IMR-90 (cell line): ENCODE measurements at regions not wholly inside any gene's neighbourhood (a gene's known extent, or its start where the extent isn't known, plus 50 kb on each side); places are given as distances from the start of the nearest gene placed in this dataset.

Experiments
- ATAC-seq: fragments of 200-7000 bp; cut with Tn5 transposase; 2 replicates; pipeline ENCODE4 v1.9.1; 2020; ENCODE audit warnings: low read depth, mild to moderate bottlenecking, moderate library complexity
- BruUV-seq: library from RNA; stranded (reverse); fragments of 400-500 nt; replicated peaks from 2 replicates; lab custom pipeline; 2021; lab: Mats Ljungman, UMichigan
- CTCF ChIA-PET: fragments of 300-600 bp; formaldehyde crosslinking; extraction: SDS; loops from one replicate; lab custom pipeline; 2021; ENCODE audit warnings: antibody characterized with exemption; lab: Yijun Ruan, JAX
- POLR2A ChIA-PET: fragments of 300-600 bp; sonication (Branson Sonifier 250); formaldehyde crosslinking; loops from one replicate; lab custom pipeline; 2022; ENCODE audit warnings: antibody characterized with exemption; ENCODE audit not compliant: unreplicated experiment; lab: Charles Lee
- DNase-seq: peaks from one replicate; pipeline ENCODE4 v3.0.0; 2013
- H2AFZ ChIP-seq: replicated peaks from 2 replicates; pipeline ENCODE3; 2013; ENCODE audit warnings: low read length, mild to moderate bottlenecking; ENCODE audit not compliant: poor library complexity
- H2AK5ac ChIP-seq: 2 replicates; pipeline ENCODE4 v1.6.1; 2013; ENCODE audit warnings: low read depth, low read length, inconsistent platforms
- H2AK9ac ChIP-seq: replicated peaks from 2 replicates; pipeline ENCODE3; 2013; ENCODE audit warnings: mild to moderate bottlenecking, low read depth, low read length, moderate library complexity; ENCODE audit not compliant: poor library complexity
- H2BK120ac ChIP-seq: 2 replicates; pipeline ENCODE4 v1.6.1; 2013; ENCODE audit warnings: low read depth, low read length, inconsistent platforms
- H2BK15ac ChIP-seq: 3 replicates; pipeline ENCODE4 v1.6.1; 2013; ENCODE audit warnings: low read depth, low read length, inconsistent platforms
- H2BK20ac ChIP-seq: 2 replicates; pipeline ENCODE4 v1.6.1; 2013; ENCODE audit warnings: low read depth, mild to moderate bottlenecking, inconsistent platforms, low read length, moderate library complexity
- H2BK5ac ChIP-seq: 2 replicates; pipeline ENCODE4 v1.6.1; 2013; ENCODE audit warnings: mild to moderate bottlenecking, low read depth, low read length, inconsistent platforms; ENCODE audit not compliant: poor library complexity, severe bottlenecking
- H3K14ac ChIP-seq: replicated peaks from 2 replicates; pipeline ENCODE4 v1.6.1; 2013; ENCODE audit warnings: low read depth, low read length, inconsistent platforms
- H3K18ac ChIP-seq: 2 replicates; pipeline ENCODE4 v1.6.1; 2013; ENCODE audit warnings: low read depth, low read length, control low read depth
- H3K23ac ChIP-seq: 2 replicates; pipeline ENCODE4 v1.6.1; 2013; ENCODE audit warnings: low read depth, low read length, inconsistent platforms
- H3K27ac ChIP-seq: 2 replicates; pipeline ENCODE4 v1.5.1; 2013; ENCODE audit warnings: mild to moderate bottlenecking, control low read depth, low read length; ENCODE audit not compliant: insufficient read depth
- H3K27me3 ChIP-seq: 2 replicates; pipeline ENCODE4 v1.6.1; 2013; ENCODE audit warnings: low read length; ENCODE audit not compliant: control insufficient read depth, insufficient read depth
- H3K36me3 ChIP-seq: 2 replicates; pipeline ENCODE4 v1.6.1; 2013; ENCODE audit warnings: low read length, mixed read lengths; ENCODE audit not compliant: control insufficient read depth, insufficient read depth
- H3K4ac ChIP-seq: 2 replicates; pipeline ENCODE4 v1.6.1; 2013; ENCODE audit warnings: low read depth, low read length, inconsistent platforms
- H3K4me1 ChIP-seq: 2 replicates; pipeline ENCODE4 v1.6.1; 2013; ENCODE audit warnings: low read length, mixed read lengths; ENCODE audit not compliant: control insufficient read depth, insufficient read depth
- H3K4me2 ChIP-seq: 2 replicates; pipeline ENCODE4 v1.6.1; 2013; ENCODE audit warnings: low read depth, mild to moderate bottlenecking, control low read depth, low read length, moderate library complexity
- H3K4me3 ChIP-seq: 2 replicates; pipeline ENCODE4 v1.5.1; 2013; ENCODE audit warnings: low read depth, mild to moderate bottlenecking, control low read depth, low read length, moderate library complexity; ENCODE audit not compliant: insufficient read depth
- H3K56ac ChIP-seq: 2 replicates; pipeline ENCODE4 v1.6.1; 2013; ENCODE audit warnings: low read length, inconsistent platforms; ENCODE audit not compliant: insufficient read depth; ENCODE audit errors: extremely low read depth
- H3K79me1 ChIP-seq, 2 experiments: 2 replicates each; pipeline ENCODE4 v1.6.1; 2013; ENCODE audit warnings: low read length in 2 of 2, inconsistent platforms in 1 of 2, low read depth in 1 of 2
- H3K9ac ChIP-seq: 2 replicates; pipeline ENCODE4 v1.6.1; 2013; ENCODE audit warnings: low read depth, low read length, control low read depth
- H3K9me1 ChIP-seq: 2 replicates; pipeline ENCODE4 v1.6.1; 2013; ENCODE audit warnings: low read length, inconsistent platforms; ENCODE audit not compliant: insufficient read depth
- H3K9me3 ChIP-seq: 2 replicates; pipeline ENCODE4 v1.6.1; 2013; ENCODE audit warnings: low read length; ENCODE audit not compliant: control insufficient read depth, insufficient read depth
- H4K20me1 ChIP-seq: 2 replicates; pipeline ENCODE4 v1.6.1; 2013; ENCODE audit warnings: low read length, inconsistent platforms; ENCODE audit not compliant: insufficient read depth
- H4K5ac ChIP-seq: 2 replicates; pipeline ENCODE4 v1.6.1; 2013; ENCODE audit warnings: mild to moderate bottlenecking, low read depth, low read length, control low read depth
- H4K8ac ChIP-seq, 2 experiments: 2 replicates each; pipeline ENCODE4 v1.6.1; 2013; ENCODE audit warnings: low read depth in 2 of 2, low read length in 2 of 2, control low read depth in 1 of 2, inconsistent platforms in 1 of 2
- H4K91ac ChIP-seq: 2 replicates; pipeline ENCODE4 v1.6.1; 2013; ENCODE audit warnings: low read depth, low read length, inconsistent platforms; ENCODE audit not compliant: insufficient read depth
- BHLHE40 ChIP-seq: fragments of 150-350 bp; IDR thresholded peaks from 2 replicates; pipeline ENCODE4 v1.6.1; 2016; ENCODE audit warnings: mild to moderate bottlenecking, low read depth, low read length
- CEBPB ChIP-seq: IDR thresholded peaks from 2 replicates; pipeline ENCODE4 v1.6.1; 2012; ENCODE audit warnings: low read depth, low read length, improper control_type of control experiment
- FOS ChIP-seq: fragments of 150-350 bp; IDR thresholded peaks from 2 replicates; pipeline ENCODE4 v1.6.1; 2016; ENCODE audit warnings: low read depth, low read length
- MAFK ChIP-seq: IDR thresholded peaks from 2 replicates; pipeline ENCODE4 v1.6.1; 2012; ENCODE audit warnings: low read depth, low read length, improper control_type of control experiment
- MAZ ChIP-seq: IDR thresholded peaks from 2 replicates; pipeline ENCODE4 v1.6.1; 2012; ENCODE audit warnings: low read depth, mild to moderate bottlenecking, low read length, improper control_type of control experiment, moderate library complexity, borderline replicate concordance
- MXI1 ChIP-seq: IDR thresholded peaks from 2 replicates; pipeline ENCODE4 v1.6.1; 2012; ENCODE audit warnings: low read depth, mild to moderate bottlenecking, low read length, moderate library complexity, borderline replicate concordance
- NFE2L2 ChIP-seq: fragments of 150-350 bp; IDR thresholded peaks from 2 replicates; pipeline ENCODE4 v1.6.1; 2016; ENCODE audit warnings: low read depth, mild to moderate bottlenecking, low read length
- POLR2A ChIP-seq: IDR thresholded peaks from 2 replicates; pipeline ENCODE4 v1.6.1; 2012; ENCODE audit warnings: mild to moderate bottlenecking, low read depth, low read length
- RAD21 ChIP-seq: IDR thresholded peaks from 2 replicates; pipeline ENCODE4 v1.6.1; 2012; ENCODE audit warnings: low read length, improper control_type of control experiment
- RCOR1 ChIP-seq: IDR thresholded peaks from 2 replicates; pipeline ENCODE4 v1.6.1; 2012; ENCODE audit warnings: mild to moderate bottlenecking, low read length, improper control_type of control experiment; ENCODE audit not compliant: insufficient replicate concordance
- RFX5 ChIP-seq: IDR thresholded peaks from 2 replicates; pipeline ENCODE4 v1.8.0; 2012; ENCODE audit warnings: low read depth, mild to moderate bottlenecking, low read length, moderate library complexity
- WGBS, 2 experiments: methylation state at CpG; one replicate each; pipeline versions ENCODE4 v1.1.5 to v1.1.7; 2013; ENCODE audit warnings: missing lambda C conversion rate in 2 of 2; ENCODE audit not compliant: insufficient read length in 1 of 2; ENCODE audit errors: extremely low coverage in 2 of 2; 5-methylcytosine and 5-hydroxymethylcytosine counted together
- dilution Hi-C: fragments of 300-500 bp; cut with HindIII; formaldehyde crosslinking; loops from one replicate; pipeline ENCODE4 v1.14.3; 2018; ENCODE audit warnings: low sequenced_read_pairs; ENCODE audit not compliant: unreplicated experiment
- in situ Hi-C: fragments of 300-500 bp; cut with MboI; formaldehyde crosslinking; loops from 3 replicates; pipeline ENCODE4 v1.14.3; 2019; ENCODE audit warnings: low sequenced_read_pairs, inconsistent platforms, mixed read lengths
- intact Hi-C: fragments of 100-400 bp; cut with micrococcal nuclease; formaldehyde crosslinking; loops from 2 replicates; pipeline ENCODE4 v1.10.0; 2022
- TF ChIP-seq, protein P1 (sequence below): fragments of 150-350 bp; IDR thresholded peaks from 2 replicates; pipeline ENCODE4 v1.6.1; 2016; ENCODE audit warnings: low read depth, mild to moderate bottlenecking, low read length, moderate library complexity, borderline replicate concordance
- TF ChIP-seq, protein P2 (sequence below): conservative IDR thresholded peaks from 2 replicates; pipeline ENCODE4 v1.5.1; 2012; ENCODE audit warnings: mild to moderate bottlenecking, low read depth, low read length, improper control_type of control experiment
- TF ChIP-seq, protein P3 (sequence below): fragments of 150-350 bp; IDR thresholded peaks from 2 replicates; pipeline ENCODE4 v1.6.1; 2017; ENCODE audit warnings: mild to moderate bottlenecking, antibody characterized with exemption, low read length, low read depth

GRCh38 chr1:30264672-30265025 is 458.7 kb downstream of the MATN1 start:
- H2BK15ac ChIP-seq: no peak overlapping the region
- H2BK120ac ChIP-seq: no peak overlapping the region
- BruUV-seq: no TSS peak
- no peak overlapping the region for H4K8ac ChIP-seq
- H3K36me3 ChIP-seq: no peaks in the 10 kb centered on the region
- H2BK5ac ChIP-seq: no peak overlapping the region
- H4K5ac ChIP-seq: no peak overlapping the region
- no peak overlapping the region for H4K91ac ChIP-seq
- H3K56ac ChIP-seq: no peak overlapping the region
- dilution Hi-C loops: no loop called here
- H3K27ac ChIP-seq: no peak overlapping the region
- no peaks in the 10 kb centered on the region for H3K9me3 ChIP-seq
- no peaks in the 10 kb centered on the region for H3K4me1 ChIP-seq
- no peak overlapping the region for H3K14ac ChIP-seq
- no peak overlapping the region for H3K23ac ChIP-seq
- H3K79me1 ChIP-seq: no peaks in the 10 kb centered on the region
- no peak overlapping the region for H3K18ac ChIP-seq
- H4K20me1 ChIP-seq: no peaks in the 10 kb centered on the region
- DNase-seq (no peak), ATAC-seq (no peak)
- no CpG with 5 or more reads among the region's 4 CpGs for WGBS, 2 experiments
- H2BK20ac ChIP-seq: no peak overlapping the region
- in situ Hi-C loops: no loop called here
- H3K27me3 ChIP-seq: no peaks in the 10 kb centered on the region
- H3K9ac ChIP-seq: no peak overlapping the region
- no peak overlapping the region for H2AK5ac ChIP-seq
- H2AK9ac ChIP-seq: no peak overlapping the region
- H3K4me3 ChIP-seq: no peak overlapping the region
- intact Hi-C loops: no loop called here
- H3K9me1 ChIP-seq: no peaks in the 10 kb centered on the region
- H3K4ac ChIP-seq: no peak overlapping the region
- no peak for TF ChIP-seq FOS
- no peak for TF ChIP-seq MAFK
- no peak for TF ChIP-seq POLR2A
- no peak for TF ChIP-seq BHLHE40
- no peak for TF ChIP-seq CEBPB
- TF ChIP-seq MXI1: no peak
- TF ChIP-seq, protein P1, sequence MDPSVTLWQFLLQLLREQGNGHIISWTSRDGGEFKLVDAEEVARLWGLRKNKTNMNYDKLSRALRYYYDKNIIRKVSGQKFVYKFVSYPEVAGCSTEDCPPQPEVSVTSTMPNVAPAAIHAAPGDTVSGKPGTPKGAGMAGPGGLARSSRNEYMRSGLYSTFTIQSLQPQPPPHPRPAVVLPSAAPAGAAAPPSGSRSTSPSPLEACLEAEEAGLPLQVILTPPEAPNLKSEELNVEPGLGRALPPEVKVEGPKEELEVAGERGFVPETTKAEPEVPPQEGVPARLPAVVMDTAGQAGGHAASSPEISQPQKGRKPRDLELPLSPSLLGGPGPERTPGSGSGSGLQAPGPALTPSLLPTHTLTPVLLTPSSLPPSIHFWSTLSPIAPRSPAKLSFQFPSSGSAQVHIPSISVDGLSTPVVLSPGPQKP: no peak
- no peak for TF ChIP-seq RAD21
- TF ChIP-seq MAZ: no peak
- TF ChIP-seq NFE2L2: no peak
- TF ChIP-seq RCOR1: no peak
- TF ChIP-seq, protein P2, sequence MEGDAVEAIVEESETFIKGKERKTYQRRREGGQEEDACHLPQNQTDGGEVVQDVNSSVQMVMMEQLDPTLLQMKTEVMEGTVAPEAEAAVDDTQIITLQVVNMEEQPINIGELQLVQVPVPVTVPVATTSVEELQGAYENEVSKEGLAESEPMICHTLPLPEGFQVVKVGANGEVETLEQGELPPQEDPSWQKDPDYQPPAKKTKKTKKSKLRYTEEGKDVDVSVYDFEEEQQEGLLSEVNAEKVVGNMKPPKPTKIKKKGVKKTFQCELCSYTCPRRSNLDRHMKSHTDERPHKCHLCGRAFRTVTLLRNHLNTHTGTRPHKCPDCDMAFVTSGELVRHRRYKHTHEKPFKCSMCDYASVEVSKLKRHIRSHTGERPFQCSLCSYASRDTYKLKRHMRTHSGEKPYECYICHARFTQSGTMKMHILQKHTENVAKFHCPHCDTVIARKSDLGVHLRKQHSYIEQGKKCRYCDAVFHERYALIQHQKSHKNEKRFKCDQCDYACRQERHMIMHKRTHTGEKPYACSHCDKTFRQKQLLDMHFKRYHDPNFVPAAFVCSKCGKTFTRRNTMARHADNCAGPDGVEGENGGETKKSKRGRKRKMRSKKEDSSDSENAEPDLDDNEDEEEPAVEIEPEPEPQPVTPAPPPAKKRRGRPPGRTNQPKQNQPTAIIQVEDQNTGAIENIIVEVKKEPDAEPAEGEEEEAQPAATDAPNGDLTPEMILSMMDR: no peak
- TF ChIP-seq, protein P3, sequence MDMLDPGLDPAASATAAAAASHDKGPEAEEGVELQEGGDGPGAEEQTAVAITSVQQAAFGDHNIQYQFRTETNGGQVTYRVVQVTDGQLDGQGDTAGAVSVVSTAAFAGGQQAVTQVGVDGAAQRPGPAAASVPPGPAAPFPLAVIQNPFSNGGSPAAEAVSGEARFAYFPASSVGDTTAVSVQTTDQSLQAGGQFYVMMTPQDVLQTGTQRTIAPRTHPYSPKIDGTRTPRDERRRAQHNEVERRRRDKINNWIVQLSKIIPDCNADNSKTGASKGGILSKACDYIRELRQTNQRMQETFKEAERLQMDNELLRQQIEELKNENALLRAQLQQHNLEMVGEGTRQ: no peak
- no peak for TF ChIP-seq RFX5
- H2AFZ ChIP-seq: no peak overlapping the region
- no peak overlapping the region for H3K4me2 ChIP-seq
- ChIA-PET CTCF (no interaction called here), POLR2A (no interaction called here)
